Neural cell (in vitro differentiated cells): ENCODE measurements at regions not wholly inside any gene's neighbourhood (a gene's known extent, or its start where the extent isn't known, plus 50 kb on each side); places are given as distances from the start of the nearest gene placed in this dataset.

ENCODE experiments used
- CTCF ChIP-seq: fragments of 450-650 bp; IDR thresholded peaks from 2 replicates; pipeline ENCODE4 v1.5.1; 2014; ENCODE audit warnings: antibody characterized with exemption, mild to moderate bottlenecking, moderate library complexity; ENCODE audit not compliant: poor library complexity, severe bottlenecking
- EZH2 ChIP-seq: fragments of 200-600, 300-800 bp; shearing (Covaris generic), sonication (generic); IDR thresholded peaks from 2 replicates; pipeline ENCODE4 v1.6.1; 2014; ENCODE audit warnings: antibody characterized with exemption, low read length, borderline replicate concordance, mild to moderate bottlenecking; ENCODE audit not compliant: insufficient read depth, poor library complexity, severe bottlenecking
- POLR2AphosphoS5 ChIP-seq: IDR thresholded peaks from 2 replicates; pipeline ENCODE4 v1.6.1; 2012
- RAD21 ChIP-seq: fragments of 450-650 bp; conservative IDR thresholded peaks from 2 replicates; pipeline ENCODE4 v1.6.1; 2014; ENCODE audit warnings: antibody characterized with exemption, mild to moderate bottlenecking, moderate library complexity
- SMC3 ChIP-seq: fragments of 450-650 bp; conservative IDR thresholded peaks from 2 replicates; pipeline ENCODE4 v1.6.1; 2014; ENCODE audit warnings: antibody characterized with exemption, mild to moderate bottlenecking, moderate library complexity; ENCODE audit not compliant: poor library complexity
- TAF1 ChIP-seq: IDR thresholded peaks from 2 replicates; pipeline ENCODE4 v1.6.1; 2012; ENCODE audit warnings: low read depth

GRCh38 chr10:83682414-83682813 is 456.9 kb upstream of the GHITM start:
- no peak for TF ChIP-seq EZH2
- no peak for TF ChIP-seq CTCF
- TF ChIP-seq TAF1 = no peak
- no peak for TF ChIP-seq POLR2AphosphoS5
- no peak for TF ChIP-seq SMC3
- no peak for TF ChIP-seq RAD21
